Peyer's patch (tissue), 4 donors: ENCODE measurements at regions not wholly inside any gene's neighbourhood (a gene's known extent, or its start where the extent isn't known, plus 50 kb on each side); places are given as distances from the start of the nearest gene placed in this dataset.

Source experiments
- DNase-seq, 3 donors: peaks; one replicate each; pipeline ENCODE4 v3.0.0-alpha.2; 2017 to 2019
- H3K27ac ChIP-seq, 4 donors: fragments of 200-600 bp; sonication (generic); one replicate each; pipeline ENCODE4 v1.5.1; 2016 to 2019
- H3K27me3 ChIP-seq, 2 donors: fragments of 200-600 bp; sonication (generic); one replicate each; pipeline ENCODE4 v1.5.1; 2019
- H3K36me3 ChIP-seq, 3 donors: fragments of 200-600 bp; sonication (generic); one replicate each; pipeline ENCODE4 v1.5.1; 2016 to 2019
- H3K4me1 ChIP-seq, 4 donors: fragments of 200-600 bp; sonication (generic); one replicate each; pipeline ENCODE4 v1.5.1; 2016 to 2019
- H3K4me3 ChIP-seq, 4 donors: fragments of 200-600 bp; sonication (generic); 1 replicate in 3 of 4; 2 replicates in 1 of 4; pipeline ENCODE4 v1.5.1; 2016 to 2019; ENCODE audit warnings: mild to moderate bottlenecking in 1 of 4
- H3K9me3 ChIP-seq, 4 donors: fragments of 200-600 bp; sonication (generic); one replicate each; pipeline ENCODE4 v1.5.1; 2016 to 2019; ENCODE audit warnings: mild to moderate bottlenecking in 1 of 4
- POLR2A ChIP-seq, 2 donors: fragments of 450-650 bp; IDR thresholded peaks; one replicate each; pipeline ENCODE4 v1.5.1; 2017; ENCODE audit warnings: antibody characterized with exemption in 2 of 2, mild to moderate bottlenecking in 2 of 2, moderate library complexity in 2 of 2
- TF ChIP-seq, protein P1 (sequence below), 6 experiments: fragments of 450-650 bp in 4 of 6; fragments of 200-600 bp in 2 of 6; sonication (generic) in 1 of 6; IDR thresholded peaks; one replicate each; pipeline ENCODE4 v1.5.1; 2017 to 2019; ENCODE audit warnings: antibody characterized with exemption in 6 of 6, mild to moderate bottlenecking in 3 of 6, moderate library complexity in 1 of 6

- Histone ChIP-seq H3K4me3 (no peak overlapping the region), H3K36me3 (no peaks in the 10 kb centered on the region), H3K4me1 (no peaks in the 10 kb centered on the region), H3K27me3 (no peaks in the 10 kb centered on the region), H3K27ac (no peak overlapping the region), H3K9me3 (no peaks in the 10 kb centered on the region)
- no peak for DNase-seq
- TF ChIP-seq, protein P1, sequence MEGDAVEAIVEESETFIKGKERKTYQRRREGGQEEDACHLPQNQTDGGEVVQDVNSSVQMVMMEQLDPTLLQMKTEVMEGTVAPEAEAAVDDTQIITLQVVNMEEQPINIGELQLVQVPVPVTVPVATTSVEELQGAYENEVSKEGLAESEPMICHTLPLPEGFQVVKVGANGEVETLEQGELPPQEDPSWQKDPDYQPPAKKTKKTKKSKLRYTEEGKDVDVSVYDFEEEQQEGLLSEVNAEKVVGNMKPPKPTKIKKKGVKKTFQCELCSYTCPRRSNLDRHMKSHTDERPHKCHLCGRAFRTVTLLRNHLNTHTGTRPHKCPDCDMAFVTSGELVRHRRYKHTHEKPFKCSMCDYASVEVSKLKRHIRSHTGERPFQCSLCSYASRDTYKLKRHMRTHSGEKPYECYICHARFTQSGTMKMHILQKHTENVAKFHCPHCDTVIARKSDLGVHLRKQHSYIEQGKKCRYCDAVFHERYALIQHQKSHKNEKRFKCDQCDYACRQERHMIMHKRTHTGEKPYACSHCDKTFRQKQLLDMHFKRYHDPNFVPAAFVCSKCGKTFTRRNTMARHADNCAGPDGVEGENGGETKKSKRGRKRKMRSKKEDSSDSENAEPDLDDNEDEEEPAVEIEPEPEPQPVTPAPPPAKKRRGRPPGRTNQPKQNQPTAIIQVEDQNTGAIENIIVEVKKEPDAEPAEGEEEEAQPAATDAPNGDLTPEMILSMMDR (IDR thresholded peaks at IDR 0.05), result no peak
- no peak for TF ChIP-seq POLR2A (IDR thresholded peaks at IDR 0.05)
These were observed 78.6 kb downstream of the LINC00237 start for GRCh38 chr20:21027569-21027968.

- no peak for DNase-seq
These were observed 79.2 kb downstream of the LINC00237 start for GRCh38 chr20:21026951-21027350.

DNA sequence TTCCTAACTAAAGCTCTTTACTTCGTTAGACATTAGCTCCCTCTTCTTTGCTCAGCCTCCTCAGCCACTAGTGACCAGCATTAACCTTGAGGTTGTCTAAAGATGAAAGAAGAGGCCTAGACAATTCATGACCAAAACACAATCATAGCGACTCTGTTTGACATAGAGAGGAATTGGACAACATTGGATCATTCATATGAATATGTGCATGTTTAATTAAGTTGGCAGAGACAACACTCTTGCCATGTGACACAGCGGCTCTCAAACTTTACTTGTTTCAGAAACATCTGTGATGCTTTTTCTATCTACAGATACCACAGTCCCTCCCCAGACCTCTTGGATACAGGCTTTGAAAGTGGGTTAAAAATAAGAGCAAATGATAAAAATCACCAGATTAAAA, 81.7 kb downstream of the LINC00237 start:
- H3K27me3 ChIP-seq, result no peaks in the 10 kb centered on the region
- H3K36me3 ChIP-seq, result no peaks in the 10 kb centered on the region
- H3K4me1 ChIP-seq, result no peaks in the 10 kb centered on the region
- no peak for DNase-seq
- no peak overlapping the region for H3K27ac ChIP-seq
- no peak overlapping the region for H3K4me3 ChIP-seq
- TF ChIP-seq POLR2A (IDR thresholded peaks at IDR 0.05), result no peak
- TF ChIP-seq, protein P1 (IDR thresholded peaks at IDR 0.05), result no peak
- H3K9me3 ChIP-seq, result no peaks in the 10 kb centered on the region

More at GRCh38 chr20:21026951-21027350, 79.2 kb downstream of the LINC00237 start:
- TF ChIP-seq, protein P1 (IDR thresholded peaks at IDR 0.05), result no peak
- TF ChIP-seq POLR2A (IDR thresholded peaks at IDR 0.05), result no peak
- Histone ChIP-seq H3K4me3 (no peak overlapping the region), H3K36me3 (no peaks in the 10 kb centered on the region), H3K27ac (no peak overlapping the region), H3K4me1 (no peaks in the 10 kb centered on the region), H3K27me3 (no peaks in the 10 kb centered on the region), H3K9me3 (no peaks in the 10 kb centered on the region)

DNA sequence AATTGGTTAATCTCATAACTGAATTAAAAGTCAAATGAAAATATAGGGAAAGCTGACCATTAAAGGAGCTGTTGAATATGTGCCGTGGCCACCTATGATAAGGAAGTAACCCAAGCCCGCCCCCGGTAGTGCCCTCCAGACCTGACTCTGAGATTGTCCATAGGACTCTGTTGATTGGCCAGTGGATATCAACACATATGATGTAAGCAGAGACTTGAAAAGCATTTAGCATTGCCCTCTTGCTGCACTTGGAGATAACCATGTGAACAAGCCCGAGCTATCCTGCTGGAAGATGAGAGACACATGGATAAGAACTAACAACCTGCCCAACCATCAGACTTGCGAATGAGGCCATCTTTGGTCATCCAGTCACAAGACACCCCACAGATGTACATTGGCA, 83.2 kb downstream of the LINC00237 start:
- no peak for DNase-seq
- Histone ChIP-seq H3K27me3 (no peaks in the 10 kb centered on the region), H3K27ac (no peak overlapping the region), H3K4me3 (no peak overlapping the region), H3K36me3 (no peaks in the 10 kb centered on the region), H3K4me1 (no peaks in the 10 kb centered on the region), H3K9me3 (no peaks in the 10 kb centered on the region)
- TF ChIP-seq, protein P1 (IDR thresholded peaks at IDR 0.05), result no peak
- no peak for TF ChIP-seq POLR2A (IDR thresholded peaks at IDR 0.05)

DNA sequence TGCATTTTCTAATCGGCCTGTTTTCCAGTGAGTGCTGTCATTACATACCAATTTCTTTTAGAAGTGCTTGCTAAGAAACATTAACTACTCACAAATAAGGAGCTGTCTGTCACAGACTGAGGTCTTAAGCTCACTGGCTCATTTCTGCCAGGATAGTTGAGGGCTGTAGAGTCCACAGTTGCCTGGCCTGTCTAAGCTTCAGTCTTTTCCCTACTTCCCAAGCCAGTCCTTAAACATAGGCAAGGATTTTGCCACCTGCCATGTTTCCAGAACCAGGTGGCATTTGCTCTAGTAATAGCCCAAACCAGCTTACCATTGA, 84.7 kb downstream of the LINC00237 start:
- Histone ChIP-seq H3K4me3 (no peak overlapping the region), H3K9me3 (no peaks in the 10 kb centered on the region), H3K36me3 (no peaks in the 10 kb centered on the region), H3K4me1 (no peaks in the 10 kb centered on the region), H3K27me3 (no peaks in the 10 kb centered on the region), H3K27ac (no peak overlapping the region)
- no peak for DNase-seq
- TF ChIP-seq, protein P1 (IDR thresholded peaks at IDR 0.05), result no peak
